ENCODE measurements at regions not wholly inside any gene's neighbourhood (a gene's known extent, or its start where the extent isn't known, plus 50 kb on each side); places are given as distances from the start of the nearest gene placed in this dataset.

DNA sequence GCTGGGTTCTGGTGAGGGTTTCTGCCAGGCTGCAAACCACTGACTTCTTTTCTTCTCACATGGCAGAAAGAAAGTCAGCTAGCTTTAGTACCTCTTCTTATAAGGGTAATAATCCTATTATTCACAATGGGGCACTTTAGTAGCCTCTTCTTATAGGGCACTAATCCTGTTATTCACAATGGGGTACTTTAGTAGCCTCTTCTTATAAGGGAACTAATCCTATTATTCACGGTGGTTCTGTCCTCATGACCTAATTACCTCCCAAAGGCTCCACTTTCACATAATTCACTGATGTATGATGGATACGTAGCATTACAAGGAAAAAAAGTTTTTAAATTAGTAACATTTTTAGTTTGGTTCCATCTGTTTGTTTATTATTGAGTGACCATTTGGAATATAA is 671.3 kb downstream of the NSUN3 start:
- TF ChIP-seq, protein P1, sequence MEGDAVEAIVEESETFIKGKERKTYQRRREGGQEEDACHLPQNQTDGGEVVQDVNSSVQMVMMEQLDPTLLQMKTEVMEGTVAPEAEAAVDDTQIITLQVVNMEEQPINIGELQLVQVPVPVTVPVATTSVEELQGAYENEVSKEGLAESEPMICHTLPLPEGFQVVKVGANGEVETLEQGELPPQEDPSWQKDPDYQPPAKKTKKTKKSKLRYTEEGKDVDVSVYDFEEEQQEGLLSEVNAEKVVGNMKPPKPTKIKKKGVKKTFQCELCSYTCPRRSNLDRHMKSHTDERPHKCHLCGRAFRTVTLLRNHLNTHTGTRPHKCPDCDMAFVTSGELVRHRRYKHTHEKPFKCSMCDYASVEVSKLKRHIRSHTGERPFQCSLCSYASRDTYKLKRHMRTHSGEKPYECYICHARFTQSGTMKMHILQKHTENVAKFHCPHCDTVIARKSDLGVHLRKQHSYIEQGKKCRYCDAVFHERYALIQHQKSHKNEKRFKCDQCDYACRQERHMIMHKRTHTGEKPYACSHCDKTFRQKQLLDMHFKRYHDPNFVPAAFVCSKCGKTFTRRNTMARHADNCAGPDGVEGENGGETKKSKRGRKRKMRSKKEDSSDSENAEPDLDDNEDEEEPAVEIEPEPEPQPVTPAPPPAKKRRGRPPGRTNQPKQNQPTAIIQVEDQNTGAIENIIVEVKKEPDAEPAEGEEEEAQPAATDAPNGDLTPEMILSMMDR (IDR thresholded peaks at IDR 0.05): no peak
- no peak for TF ChIP-seq POLR2A (IDR thresholded peaks at IDR 0.05)
- intact Hi-C loops (cut with DNase I; ENCODE audit: low total_unique reads): no loop called here
- H3K27me3 ChIP-seq: no peaks in the 10 kb centered on the region
- H3K9me3 ChIP-seq: no peaks in the 10 kb centered on the region
- no peak overlapping the region for H3K27ac ChIP-seq
- no peaks in the 10 kb centered on the region for H3K36me3 ChIP-seq
- no peak for DNase-seq
- no peak overlapping the region for H3K4me3 ChIP-seq
- H3K4me1 ChIP-seq: no peaks in the 10 kb centered on the region

DNA sequence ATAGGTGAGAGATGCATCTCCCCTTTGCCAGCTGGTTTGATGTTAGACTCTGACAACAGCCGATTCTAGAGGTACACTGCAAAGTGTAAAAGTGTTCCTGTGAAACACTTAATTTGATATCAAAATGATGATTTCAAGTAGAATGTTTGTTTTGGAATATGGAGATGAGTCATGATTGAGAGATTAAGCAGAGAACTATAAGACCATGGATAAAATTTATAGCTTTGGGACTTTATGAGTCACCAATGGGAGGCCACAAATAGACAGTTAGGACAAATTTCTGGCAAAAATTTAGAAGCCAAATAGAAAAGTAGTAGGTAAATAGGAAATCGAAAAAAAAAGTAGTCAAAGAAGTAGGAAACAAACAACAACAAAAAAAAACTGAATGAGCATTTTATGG is 672.5 kb downstream of the NSUN3 start:
- TF ChIP-seq, protein P1 (IDR thresholded peaks at IDR 0.05): no peak
- TF ChIP-seq POLR2A (IDR thresholded peaks at IDR 0.05): no peak
- DNase-seq: no peak
- H3K9me3 ChIP-seq: no peaks in the 10 kb centered on the region
- H3K27ac ChIP-seq: no peak overlapping the region
- no peaks in the 10 kb centered on the region for H3K27me3 ChIP-seq
- H3K36me3 ChIP-seq: no peaks in the 10 kb centered on the region
- intact Hi-C loops (cut with DNase I; ENCODE audit: low total_unique reads): no loop called here
- no peaks in the 10 kb centered on the region for H3K4me1 ChIP-seq
- H3K4me3 ChIP-seq: no peak overlapping the region

DNA sequence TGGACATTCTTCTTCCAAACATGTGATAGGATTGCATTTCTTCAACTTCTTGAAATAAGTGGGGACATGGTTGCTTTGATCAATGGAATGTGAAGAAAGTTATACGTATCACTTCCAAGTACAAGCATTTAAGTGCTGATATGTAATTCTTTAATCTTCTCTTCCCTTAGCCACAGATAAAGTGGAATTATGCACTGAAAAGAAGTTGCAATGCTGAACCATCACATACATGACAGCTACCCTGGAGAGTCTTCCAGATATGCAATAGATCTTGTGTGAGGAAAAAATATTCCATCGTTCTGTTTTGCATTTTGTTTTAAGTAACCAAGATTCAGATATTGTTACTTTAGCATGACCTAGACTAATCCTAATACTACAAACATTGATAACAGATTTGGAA is 674.3 kb downstream of the NSUN3 start:
- TF ChIP-seq, protein P1 (IDR thresholded peaks at IDR 0.05): no peak
- TF ChIP-seq POLR2A (IDR thresholded peaks at IDR 0.05): no peak
- intact Hi-C loops (cut with DNase I; ENCODE audit: low total_unique reads): no loop called here
- no peaks in the 10 kb centered on the region for H3K27me3 ChIP-seq
- H3K4me3 ChIP-seq: no peak overlapping the region
- no peaks in the 10 kb centered on the region for H3K4me1 ChIP-seq
- no peak overlapping the region for H3K27ac ChIP-seq
- H3K9me3 ChIP-seq: no peaks in the 10 kb centered on the region
- DNase-seq: no peak
- no peaks in the 10 kb centered on the region for H3K36me3 ChIP-seq

DNA sequence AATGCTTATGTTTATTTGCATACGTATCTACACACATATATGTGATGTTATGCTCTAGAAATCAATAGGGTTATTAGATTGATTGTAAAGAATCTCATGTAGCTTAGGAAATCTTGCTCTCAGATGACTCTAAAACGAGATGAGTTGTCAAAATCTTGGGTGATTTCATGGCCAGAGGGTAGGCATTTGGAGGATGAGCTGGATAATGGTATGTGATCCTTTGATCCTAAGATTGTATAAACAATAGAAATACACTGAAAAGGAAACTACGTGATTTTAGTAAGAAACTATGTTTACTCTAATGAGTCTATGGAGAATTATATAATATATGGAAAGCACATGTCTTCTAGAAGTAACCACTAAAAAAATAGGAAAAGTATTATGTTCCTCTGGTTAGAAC is 676.6 kb downstream of the NSUN3 start:
- no peaks in the 10 kb centered on the region for H3K27me3 ChIP-seq
- no peaks in the 10 kb centered on the region for H3K4me1 ChIP-seq
- H3K36me3 ChIP-seq: no peaks in the 10 kb centered on the region
- no peak for DNase-seq
- TF ChIP-seq POLR2A (IDR thresholded peaks at IDR 0.05): no peak
- TF ChIP-seq, protein P1 (IDR thresholded peaks at IDR 0.05): no peak
- no peak overlapping the region for H3K27ac ChIP-seq
- intact Hi-C loops (cut with DNase I; ENCODE audit: low total_unique reads): no loop called here
- H3K9me3 ChIP-seq: no peaks in the 10 kb centered on the region
- H3K4me3 ChIP-seq: no peak overlapping the region

DNA sequence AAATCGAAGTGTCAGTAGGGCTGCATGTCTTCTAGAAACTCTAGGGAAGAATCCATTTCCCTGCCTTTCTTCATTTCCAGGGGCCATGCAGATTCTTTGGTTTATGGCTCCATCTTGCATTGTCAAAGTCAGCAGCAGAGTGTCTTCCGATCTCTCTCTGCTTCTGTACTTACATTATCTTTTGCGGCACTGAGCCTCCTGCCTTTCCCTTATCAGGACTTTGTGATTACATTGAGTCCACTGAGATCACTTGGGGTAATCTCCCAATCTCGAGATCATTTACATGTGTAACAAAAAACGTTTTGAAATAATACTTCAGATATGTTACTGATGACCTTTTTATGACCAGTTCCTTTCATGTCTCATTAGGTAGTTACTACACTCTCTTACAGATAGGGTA is 695.9 kb downstream of the NSUN3 start:
- no peak for TF ChIP-seq POLR2A (IDR thresholded peaks at IDR 0.05)
- TF ChIP-seq, protein P1 (IDR thresholded peaks at IDR 0.05): no peak
- no peaks in the 10 kb centered on the region for H3K9me3 ChIP-seq
- H3K4me3 ChIP-seq: no peak overlapping the region
- H3K36me3 ChIP-seq: no peaks in the 10 kb centered on the region
- DNase-seq: no peak
- H3K4me1 ChIP-seq: no peaks in the 10 kb centered on the region
- H3K27me3 ChIP-seq: no peaks in the 10 kb centered on the region
- intact Hi-C loops (cut with DNase I; ENCODE audit: low total_unique reads): no loop called here
- no peak overlapping the region for H3K27ac ChIP-seq
